WERI-Rb-1 (cell line): ENCODE measurements at regions not wholly inside any gene's neighbourhood (a gene's known extent, or its start where the extent isn't known, plus 50 kb on each side); places are given as distances from the start of the nearest gene placed in this dataset.
A peak's percentile ranks its signal among the peaks of the same experiment; 100 is the strongest.

Experiments used
- DNase-seq: peaks from one replicate; pipeline ENCODE4 v3.0.0-alpha.2; 2020
- H3K27ac ChIP-seq: fragments of 250-450 bp; sonication (Bioruptor Pico); 2 replicates; pipeline ENCODE4 v1.5.1; 2020; ENCODE audit warnings: mild to moderate bottlenecking, moderate library complexity
- H3K27me3 ChIP-seq: fragments of 250-450 bp; sonication (Bioruptor Pico); 2 replicates; pipeline ENCODE4 v1.5.1; 2021; ENCODE audit warnings: mild to moderate bottlenecking, low read depth, moderate library complexity; ENCODE audit not compliant: insufficient read depth, severe bottlenecking
- H3K36me3 ChIP-seq: fragments of 250-450 bp; sonication (Bioruptor Pico); 2 replicates; pipeline ENCODE4 v1.5.1; 2020; ENCODE audit warnings: mild to moderate bottlenecking, moderate library complexity
- H3K4me3 ChIP-seq: 2 replicates; pipeline ENCODE4 v1.5.1; 2011; ENCODE audit warnings: low read depth, mild to moderate bottlenecking, control low read depth, low read length
- H3K9me3 ChIP-seq: fragments of 250-450 bp; sonication (Bioruptor Pico); 2 replicates; pipeline ENCODE4 v1.5.1; 2021; ENCODE audit warnings: mild to moderate bottlenecking, moderate library complexity; ENCODE audit not compliant: severe bottlenecking
- TF ChIP-seq, protein P1 (sequence below): IDR thresholded peaks from 2 replicates; pipeline ENCODE4 v1.5.1; 2011; ENCODE audit warnings: low read depth, mild to moderate bottlenecking, control low read depth, inconsistent platforms, low read length

GRCh38 chr1:14090531-14090930, 390.5 kb downstream of the PRDM2 start:
- no peak for DNase-seq
- TF ChIP-seq, protein P1, sequence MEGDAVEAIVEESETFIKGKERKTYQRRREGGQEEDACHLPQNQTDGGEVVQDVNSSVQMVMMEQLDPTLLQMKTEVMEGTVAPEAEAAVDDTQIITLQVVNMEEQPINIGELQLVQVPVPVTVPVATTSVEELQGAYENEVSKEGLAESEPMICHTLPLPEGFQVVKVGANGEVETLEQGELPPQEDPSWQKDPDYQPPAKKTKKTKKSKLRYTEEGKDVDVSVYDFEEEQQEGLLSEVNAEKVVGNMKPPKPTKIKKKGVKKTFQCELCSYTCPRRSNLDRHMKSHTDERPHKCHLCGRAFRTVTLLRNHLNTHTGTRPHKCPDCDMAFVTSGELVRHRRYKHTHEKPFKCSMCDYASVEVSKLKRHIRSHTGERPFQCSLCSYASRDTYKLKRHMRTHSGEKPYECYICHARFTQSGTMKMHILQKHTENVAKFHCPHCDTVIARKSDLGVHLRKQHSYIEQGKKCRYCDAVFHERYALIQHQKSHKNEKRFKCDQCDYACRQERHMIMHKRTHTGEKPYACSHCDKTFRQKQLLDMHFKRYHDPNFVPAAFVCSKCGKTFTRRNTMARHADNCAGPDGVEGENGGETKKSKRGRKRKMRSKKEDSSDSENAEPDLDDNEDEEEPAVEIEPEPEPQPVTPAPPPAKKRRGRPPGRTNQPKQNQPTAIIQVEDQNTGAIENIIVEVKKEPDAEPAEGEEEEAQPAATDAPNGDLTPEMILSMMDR: no peak
- no peaks in the 10 kb centered on the region for H3K36me3 ChIP-seq
- H3K9me3 ChIP-seq: no peaks in the 10 kb centered on the region
- H3K27ac ChIP-seq: no peak overlapping the region
- peaks cover 40% of the 10 kb centered on the region for H3K27me3 ChIP-seq
- no peak overlapping the region for H3K4me3 ChIP-seq

DNA sequence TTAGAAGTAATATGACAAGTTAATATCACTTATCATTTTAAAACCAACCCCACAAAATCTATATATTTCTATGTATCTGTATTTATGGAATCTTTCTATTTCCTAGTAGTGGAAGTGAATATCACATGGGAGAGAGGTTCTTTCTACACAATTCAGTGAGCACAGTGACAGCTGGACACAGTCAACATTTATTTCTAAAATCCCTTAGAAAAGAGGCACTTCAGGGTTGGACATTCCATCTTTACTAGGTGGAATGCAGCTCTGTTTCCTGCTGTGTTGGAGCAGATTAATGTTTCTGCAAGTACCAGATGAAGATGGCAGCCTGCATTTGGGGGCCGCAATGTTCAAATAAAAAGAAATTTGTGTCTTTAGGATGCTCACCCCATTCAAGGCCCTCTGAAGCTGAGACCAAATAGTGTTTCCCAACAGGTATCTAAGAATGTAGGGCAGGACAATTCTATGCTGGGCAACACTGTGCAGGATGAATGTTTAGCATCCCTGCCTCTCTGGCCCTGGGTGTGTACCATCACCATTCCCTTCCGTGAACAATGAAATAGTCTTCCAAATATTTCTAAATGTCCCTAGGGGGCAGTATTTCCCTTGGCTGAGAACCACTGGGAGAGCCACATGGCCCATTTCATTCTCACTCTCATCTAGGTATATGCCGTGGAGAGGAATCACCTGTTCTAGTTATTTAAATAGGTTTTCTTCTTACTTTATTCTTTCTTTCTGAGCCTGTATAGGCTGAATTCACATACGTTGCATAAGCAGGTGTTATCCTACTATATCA, 394.8 kb downstream of the PRDM2 start:
- H3K36me3 ChIP-seq: no peaks in the 10 kb centered on the region
- peaks cover 60% of the 10 kb centered on the region for H3K27me3 ChIP-seq
- TF ChIP-seq, protein P1: peak; percentile 35; the same call in 1 of the 2 replicates
- H3K27ac ChIP-seq: no peak overlapping the region
- H3K4me3 ChIP-seq: no peak overlapping the region
- H3K9me3 ChIP-seq: peaks cover 2% of the 10 kb centered on the region
- peak; percentile 6 for DNase-seq

DNA sequence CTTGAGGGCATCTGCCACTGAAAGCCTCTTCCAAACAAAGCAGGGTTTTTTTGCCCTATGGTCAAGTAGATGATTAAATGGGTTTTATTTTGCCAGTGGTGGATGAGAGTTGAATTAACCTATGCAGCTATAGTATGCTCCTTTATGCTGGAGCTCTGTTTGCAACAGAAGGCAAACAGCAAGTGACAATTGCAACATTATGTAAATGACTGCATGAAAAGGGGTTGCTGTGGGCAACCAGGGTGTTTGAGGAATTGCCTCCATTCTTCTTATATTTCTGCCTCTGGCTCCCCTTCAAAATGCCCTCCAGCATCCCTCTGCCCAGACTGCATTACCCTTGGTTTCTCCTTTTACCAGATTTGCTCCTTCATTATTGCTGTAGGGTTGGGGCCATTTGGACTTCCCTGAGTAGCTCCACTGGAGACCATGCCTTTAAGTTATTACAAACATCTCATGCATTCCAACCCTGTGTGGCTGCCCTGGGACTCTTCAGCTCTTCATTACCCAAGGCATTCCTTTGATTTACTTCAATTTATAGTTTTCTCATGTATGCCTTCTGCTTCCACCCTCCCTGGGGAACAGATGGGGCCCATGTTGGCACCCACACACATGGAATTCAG, 398.4 kb downstream of the PRDM2 start:
- Histone ChIP-seq H3K4me3 (no peak overlapping the region), H3K36me3 (no peaks in the 10 kb centered on the region), H3K27me3 (peaks cover 67% of the 10 kb centered on the region), H3K27ac (no peak overlapping the region), H3K9me3 (peaks cover 2% of the 10 kb centered on the region)
- TF ChIP-seq, protein P1: no peak
- no peak for DNase-seq

- Histone ChIP-seq H3K9me3 (peaks cover 2% of the 10 kb centered on the region), H3K4me3 (no peak overlapping the region), H3K36me3 (no peaks in the 10 kb centered on the region), H3K27me3 (peaks cover 79% of the 10 kb centered on the region), H3K27ac (no peak overlapping the region)
- TF ChIP-seq, protein P1: no peak
- DNase-seq: no peak
Measured at GRCh38 chr1:14100444-14100843, 400.5 kb downstream of the PRDM2 start.

- no peak for DNase-seq
Measured at GRCh38 chr1:14100919-14101318, 400.9 kb downstream of the PRDM2 start.

More at GRCh38 chr1:14100919-14101318, 400.9 kb downstream of the PRDM2 start:
- H3K36me3 ChIP-seq: no peaks in the 10 kb centered on the region
- no peak overlapping the region for H3K27ac ChIP-seq
- peaks cover 79% of the 10 kb centered on the region for H3K27me3 ChIP-seq
- peaks cover 2% of the 10 kb centered on the region for H3K9me3 ChIP-seq
- TF ChIP-seq, protein P1: no peak
- H3K4me3 ChIP-seq: no peak overlapping the region
